BE2C (cell line): ENCODE measurements at regions not wholly inside any gene's neighbourhood (a gene's known extent, or its start where the extent isn't known, plus 50 kb on each side); places are given as distances from the start of the nearest gene placed in this dataset.

ENCODE experiments used
- DNase-seq: peaks from one replicate; pipeline ENCODE4 v3.0.0-alpha.2; 2020
- H3K27me3 ChIP-seq: fragments of 250-450 bp; sonication (Bioruptor Pico); 2 replicates; pipeline ENCODE4 v1.5.1; 2020; ENCODE audit warnings: mild to moderate bottlenecking
- H3K36me3 ChIP-seq: fragments of 250-450 bp; sonication (Bioruptor Pico); 2 replicates; pipeline ENCODE4 v1.5.1; 2020; ENCODE audit warnings: mild to moderate bottlenecking
- H3K4me1 ChIP-seq: fragments of 250-450 bp; sonication (Bioruptor Pico); 2 replicates; pipeline ENCODE4 v1.5.1; 2020
- H3K4me3 ChIP-seq: 2 replicates; pipeline ENCODE4 v1.5.1; 2011; ENCODE audit warnings: low read depth, low read length
- H3K9me3 ChIP-seq: fragments of 250-450 bp; sonication (Bioruptor Pico); 2 replicates; pipeline ENCODE4 v1.5.1; 2020
- CTCF ChIP-seq: IDR thresholded peaks from 2 replicates; pipeline ENCODE4 v1.5.1; 2012; ENCODE audit warnings: mild to moderate bottlenecking, low read depth, low read length

GRCh38 chrX:7771788-7772438, 71.1 kb upstream of the VCX start:
- TF ChIP-seq CTCF: no peak
- no peak overlapping the region for H3K4me3 ChIP-seq
- no peaks in the 10 kb centered on the region for H3K27me3 ChIP-seq
- no peak for DNase-seq
- no peaks in the 10 kb centered on the region for H3K4me1 ChIP-seq
- H3K36me3 ChIP-seq: no peaks in the 10 kb centered on the region
- H3K9me3 ChIP-seq: no peaks in the 10 kb centered on the region

- no peak for TF ChIP-seq CTCF
- H3K4me1 ChIP-seq: no peaks in the 10 kb centered on the region
These were observed 83.1 kb upstream of the VCX start for GRCh38 chrX:7759830-7760229.

GRCh38 chrX:7746856-7747255, 96.1 kb upstream of the VCX start:
- no peak for TF ChIP-seq CTCF
- Histone ChIP-seq H3K4me1 (no peaks in the 10 kb centered on the region), H3K36me3 (no peaks in the 10 kb centered on the region), H3K27me3 (no peaks in the 10 kb centered on the region), H3K4me3 (no peak overlapping the region), H3K9me3 (no peaks in the 10 kb centered on the region)
- DNase-seq: no peak

More at GRCh38 chrX:7759830-7760229, 83.1 kb upstream of the VCX start:
- no peaks in the 10 kb centered on the region for H3K27me3 ChIP-seq
- H3K9me3 ChIP-seq: no peaks in the 10 kb centered on the region
- no peak overlapping the region for H3K4me3 ChIP-seq
- H3K36me3 ChIP-seq: no peaks in the 10 kb centered on the region
- DNase-seq: no peak

- H3K36me3 ChIP-seq: no peaks in the 10 kb centered on the region
- H3K4me1 ChIP-seq: no peaks in the 10 kb centered on the region
- DNase-seq: no peak
- TF ChIP-seq CTCF: no peak
- no peak overlapping the region for H3K4me3 ChIP-seq
- H3K9me3 ChIP-seq: no peaks in the 10 kb centered on the region
- H3K27me3 ChIP-seq: no peaks in the 10 kb centered on the region
These were observed 112.9 kb upstream of the VCX start for GRCh38 chrX:7730071-7730470.

GRCh38 chrX:7720519-7720918, 122.5 kb upstream of the VCX start:
- Histone ChIP-seq H3K4me1 (no peaks in the 10 kb centered on the region), H3K27me3 (no peaks in the 10 kb centered on the region), H3K4me3 (no peak overlapping the region), H3K9me3 (no peaks in the 10 kb centered on the region), H3K36me3 (no peaks in the 10 kb centered on the region)
- no peak for DNase-seq
- no peak for TF ChIP-seq CTCF

- Histone ChIP-seq H3K4me3 (no peak overlapping the region), H3K9me3 (no peaks in the 10 kb centered on the region), H3K27me3 (no peaks in the 10 kb centered on the region), H3K4me1 (no peaks in the 10 kb centered on the region), H3K36me3 (no peaks in the 10 kb centered on the region)
- no peak for DNase-seq
- TF ChIP-seq CTCF: no peak
These were observed 128.6 kb upstream of the VCX start for GRCh38 chrX:7714351-7714750.
